Colonic mucosa (tissue), 4 donors: ENCODE measurements at regions not wholly inside any gene's neighbourhood (a gene's known extent, or its start where the extent isn't known, plus 50 kb on each side); places are given as distances from the start of the nearest gene placed in this dataset.

Experiments used
- DNase-seq: peaks from one replicate; pipeline ENCODE4 v3.0.0-alpha.2; 2020
- H3K27ac ChIP-seq: fragments of 200-600 bp; one replicate; pipeline ENCODE4 v1.8.0; 2021
- H3K27me3 ChIP-seq: fragments of 200-600 bp; one replicate; pipeline ENCODE4 v1.8.0; 2021
- H3K36me3 ChIP-seq: fragments of 200-600 bp; one replicate; pipeline ENCODE4 v1.8.0; 2021
- H3K4me1 ChIP-seq: fragments of 200-600 bp; one replicate; pipeline ENCODE4 v1.8.0; 2021; ENCODE audit warnings: mild to moderate bottlenecking
- H3K4me3 ChIP-seq: fragments of 200-600 bp; one replicate; pipeline ENCODE4 v1.8.0; 2021
- H3K9ac ChIP-seq, 2 donors: one replicate each; pipeline ENCODE4 v1.7.0; 2013; ENCODE audit warnings: control low read depth in 2 of 2, low read depth in 2 of 2, low read length in 2 of 2
- H3K9me3 ChIP-seq: fragments of 200-600 bp; one replicate; pipeline ENCODE4 v1.8.0; 2021
- intact Hi-C: fragments of 100-400 bp; cut with DNase I; formaldehyde crosslinking; loops from one replicate; pipeline ENCODE4 v1.14.1; 2022
- TF ChIP-seq, protein P1 (sequence below): fragments of 200-600 bp; IDR thresholded peaks from one replicate; pipeline ENCODE4 v1.8.0; 2022; ENCODE audit warnings: antibody characterized with exemption, mild to moderate bottlenecking
- donor health status: healthy.
- donor health status: DM: no; HTN: no; CAD: no.
- donor health status: DM: no; HTN: no; CAD: no.

DNA sequence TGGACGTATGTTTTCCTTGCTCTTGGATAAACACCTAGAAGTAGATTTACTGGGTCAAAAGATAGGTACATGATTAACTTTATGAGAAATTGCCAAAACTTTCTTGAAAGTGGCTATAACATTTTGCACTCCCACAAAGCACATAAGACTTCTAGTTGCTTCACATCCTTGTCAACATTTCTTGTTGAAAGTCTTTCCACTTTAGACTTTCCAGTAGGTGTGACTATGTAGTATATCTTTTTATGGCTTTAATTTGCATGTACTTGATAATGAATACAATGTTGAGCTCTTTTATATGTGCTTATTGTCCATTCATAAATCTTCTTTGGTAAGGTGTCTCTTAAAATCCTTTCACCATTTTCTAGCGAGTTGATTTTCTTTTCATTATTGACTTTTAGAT lies 241.2 kb upstream of the RPL38 start:
- TF ChIP-seq, protein P1, sequence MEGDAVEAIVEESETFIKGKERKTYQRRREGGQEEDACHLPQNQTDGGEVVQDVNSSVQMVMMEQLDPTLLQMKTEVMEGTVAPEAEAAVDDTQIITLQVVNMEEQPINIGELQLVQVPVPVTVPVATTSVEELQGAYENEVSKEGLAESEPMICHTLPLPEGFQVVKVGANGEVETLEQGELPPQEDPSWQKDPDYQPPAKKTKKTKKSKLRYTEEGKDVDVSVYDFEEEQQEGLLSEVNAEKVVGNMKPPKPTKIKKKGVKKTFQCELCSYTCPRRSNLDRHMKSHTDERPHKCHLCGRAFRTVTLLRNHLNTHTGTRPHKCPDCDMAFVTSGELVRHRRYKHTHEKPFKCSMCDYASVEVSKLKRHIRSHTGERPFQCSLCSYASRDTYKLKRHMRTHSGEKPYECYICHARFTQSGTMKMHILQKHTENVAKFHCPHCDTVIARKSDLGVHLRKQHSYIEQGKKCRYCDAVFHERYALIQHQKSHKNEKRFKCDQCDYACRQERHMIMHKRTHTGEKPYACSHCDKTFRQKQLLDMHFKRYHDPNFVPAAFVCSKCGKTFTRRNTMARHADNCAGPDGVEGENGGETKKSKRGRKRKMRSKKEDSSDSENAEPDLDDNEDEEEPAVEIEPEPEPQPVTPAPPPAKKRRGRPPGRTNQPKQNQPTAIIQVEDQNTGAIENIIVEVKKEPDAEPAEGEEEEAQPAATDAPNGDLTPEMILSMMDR, result no peak
- no peaks in the 10 kb centered on the region for H3K36me3 ChIP-seq
- H3K4me1 ChIP-seq, result peaks cover 3% of the 10 kb centered on the region
- no peak overlapping the region for H3K27ac ChIP-seq
- H3K4me3 ChIP-seq, result no peak overlapping the region
- no peaks in the 10 kb centered on the region for H3K9me3 ChIP-seq
- H3K9ac ChIP-seq, result no peak overlapping the region
- H3K27me3 ChIP-seq, result no peaks in the 10 kb centered on the region
- DNase-seq, result no peak
- intact Hi-C loops, result no loop called here

DNA sequence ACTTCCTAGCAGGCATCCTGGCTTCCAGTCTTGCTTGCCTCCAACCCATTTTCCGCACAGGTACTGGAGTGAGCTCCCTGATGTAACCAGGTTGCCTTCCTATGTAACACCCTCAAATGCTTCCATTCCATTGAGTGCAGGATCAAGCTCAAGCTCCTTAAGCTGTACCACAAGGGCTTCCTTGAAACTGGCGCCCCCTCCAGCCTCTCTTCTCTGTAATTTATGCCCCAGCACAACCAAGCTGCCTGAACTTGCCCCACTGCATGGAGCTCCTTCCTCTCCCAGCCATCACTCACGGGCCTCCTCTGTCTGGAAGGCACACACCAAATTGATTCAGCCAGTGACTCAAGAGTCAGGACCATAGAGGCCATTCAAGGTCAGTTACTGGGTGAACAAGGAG lies 234.8 kb upstream of the RPL38 start:
- no peaks in the 10 kb centered on the region for H3K36me3 ChIP-seq
- intact Hi-C loops, result no loop called here
- H3K4me3 ChIP-seq, result no peak overlapping the region
- peaks cover 4% of the 10 kb centered on the region for H3K27me3 ChIP-seq
- DNase-seq, result no peak
- H3K27ac ChIP-seq, result no peak overlapping the region
- no peaks in the 10 kb centered on the region for H3K4me1 ChIP-seq
- TF ChIP-seq, protein P1, result no peak
- H3K9ac ChIP-seq, result no peak overlapping the region
- no peaks in the 10 kb centered on the region for H3K9me3 ChIP-seq

DNA sequence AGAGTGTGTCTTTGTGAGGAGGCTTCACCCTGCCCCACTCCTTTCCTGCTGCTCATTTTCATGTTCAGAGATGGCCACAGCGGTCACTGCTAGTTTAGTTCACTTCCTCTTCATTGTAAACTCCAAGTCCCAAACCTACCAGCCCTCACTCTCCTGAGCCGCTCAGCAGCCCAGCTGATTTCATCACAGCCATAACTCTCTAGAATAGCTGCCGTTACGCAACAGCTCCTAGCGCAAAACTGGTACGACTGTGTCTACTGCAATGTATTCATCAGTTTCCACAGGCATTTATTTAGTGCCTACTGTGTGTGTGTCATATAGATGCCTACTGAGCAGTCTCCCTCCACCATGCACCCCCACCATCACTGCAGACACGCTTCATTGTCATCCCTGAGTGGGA lies 233.5 kb upstream of the RPL38 start:
- TF ChIP-seq, protein P1, result no peak
- no peak overlapping the region for H3K9ac ChIP-seq
- no peak overlapping the region for H3K27ac ChIP-seq
- peaks cover 4% of the 10 kb centered on the region for H3K27me3 ChIP-seq
- no peaks in the 10 kb centered on the region for H3K4me1 ChIP-seq
- no peaks in the 10 kb centered on the region for H3K36me3 ChIP-seq
- H3K9me3 ChIP-seq, result no peaks in the 10 kb centered on the region
- intact Hi-C loops, result no loop called here
- H3K4me3 ChIP-seq, result no peak overlapping the region
- DNase-seq, result no peak

DNA sequence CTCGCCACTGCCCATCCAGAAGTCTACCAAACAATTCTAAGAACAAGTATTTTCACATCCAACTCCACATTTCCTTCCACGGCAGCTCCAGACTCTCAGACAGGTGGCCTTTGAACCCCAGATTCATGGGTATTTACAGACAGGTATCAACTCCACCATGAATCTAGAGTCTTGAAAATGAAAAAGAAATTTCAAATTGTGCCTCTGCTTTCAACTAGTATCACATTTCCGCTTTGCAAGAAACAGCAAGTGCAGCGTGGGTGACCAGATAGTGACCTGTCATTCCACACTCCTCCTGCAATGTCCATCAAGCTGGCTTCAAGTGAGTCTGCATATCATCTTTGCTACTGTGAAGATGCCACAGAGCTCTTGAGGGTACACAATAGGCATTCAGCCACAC lies 232.4 kb upstream of the RPL38 start:
- TF ChIP-seq, protein P1, result no peak
- Histone ChIP-seq H3K4me1 (no peaks in the 10 kb centered on the region), H3K4me3 (no peak overlapping the region), H3K9me3 (no peaks in the 10 kb centered on the region), H3K27ac (no peak overlapping the region), H3K36me3 (no peaks in the 10 kb centered on the region), H3K9ac (no peak overlapping the region), H3K27me3 (peaks cover 4% of the 10 kb centered on the region)
- DNase-seq, result no peak
- intact Hi-C loops, result no loop called here

DNA sequence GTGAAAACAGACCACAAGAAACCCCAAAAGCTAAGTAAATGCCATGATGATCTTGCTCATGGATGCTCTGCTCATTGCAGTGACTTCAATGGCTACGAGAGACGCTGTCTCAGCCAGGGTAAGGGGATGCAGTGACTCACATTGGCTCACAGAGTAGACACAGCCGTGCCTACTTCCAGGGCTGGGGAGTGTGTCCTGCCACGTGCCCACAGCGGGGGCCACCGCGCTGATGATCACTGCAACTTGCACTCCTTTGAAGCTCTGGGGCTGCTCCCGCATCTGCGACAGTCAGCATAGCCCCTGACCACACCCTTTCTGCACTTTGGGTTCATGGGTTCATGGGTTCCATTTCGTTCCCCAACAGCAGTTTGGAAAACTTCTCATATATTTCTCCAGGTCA lies 231.4 kb upstream of the RPL38 start:
- TF ChIP-seq, protein P1, result no peak
- Histone ChIP-seq H3K4me3 (no peak overlapping the region), H3K9me3 (no peaks in the 10 kb centered on the region), H3K27ac (no peak overlapping the region), H3K27me3 (peaks cover 4% of the 10 kb centered on the region), H3K4me1 (no peaks in the 10 kb centered on the region), H3K36me3 (no peaks in the 10 kb centered on the region), H3K9ac (no peak overlapping the region)
- intact Hi-C loops, result no loop called here
- DNase-seq, result no peak

DNA sequence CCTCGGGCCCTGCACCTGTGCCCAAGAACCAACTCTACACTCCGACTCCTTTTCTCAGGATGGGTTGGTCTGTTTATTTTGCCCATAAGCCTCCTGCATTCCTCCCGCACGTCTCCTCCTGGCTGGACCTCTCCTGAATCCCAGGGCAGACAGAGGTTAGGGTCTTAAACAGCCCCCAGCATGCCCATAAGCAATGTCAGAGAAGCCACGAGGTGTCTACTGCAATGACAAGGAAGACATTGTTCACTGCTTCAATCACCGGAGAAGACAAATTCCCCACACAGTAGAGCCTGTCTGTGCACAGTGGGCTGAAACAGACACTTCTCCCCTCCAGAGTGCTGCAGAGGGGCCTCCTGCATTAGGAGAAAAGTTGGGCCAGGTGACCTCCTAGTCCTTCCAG lies 230.6 kb upstream of the RPL38 start:
- no peak overlapping the region for H3K9ac ChIP-seq
- TF ChIP-seq, protein P1, result no peak
- H3K4me3 ChIP-seq, result no peak overlapping the region
- peaks cover 4% of the 10 kb centered on the region for H3K27me3 ChIP-seq
- no peaks in the 10 kb centered on the region for H3K4me1 ChIP-seq
- no peaks in the 10 kb centered on the region for H3K36me3 ChIP-seq
- no peaks in the 10 kb centered on the region for H3K9me3 ChIP-seq
- no peak for DNase-seq
- intact Hi-C loops, result no loop called here
- no peak overlapping the region for H3K27ac ChIP-seq
